Skeletal muscle tissue (tissue), 3 donors: ENCODE measurements at regions not wholly inside any gene's neighbourhood (a gene's known extent, or its start where the extent isn't known, plus 50 kb on each side); places are given as distances from the start of the nearest gene placed in this dataset.

Experiments used
- H3K27ac ChIP-seq: one replicate; pipeline ENCODE4 v1.7.0; 2013; ENCODE audit warnings: mild to moderate bottlenecking, low read depth, low read length, inconsistent platforms
- H3K27me3 ChIP-seq, 3 donors: one replicate each; pipeline ENCODE4 v1.7.0; 2013; ENCODE audit warnings: low read length in 3 of 3; ENCODE audit not compliant: control insufficient read depth in 3 of 3, insufficient read depth in 3 of 3
- H3K36me3 ChIP-seq, 3 donors: one replicate each; pipeline ENCODE4 v1.7.0; 2013; ENCODE audit warnings: low read length in 3 of 3; ENCODE audit not compliant: control insufficient read depth in 3 of 3, insufficient read depth in 3 of 3
- H3K4me1 ChIP-seq, 3 donors: one replicate each; pipeline ENCODE4 v1.7.0; 2013; ENCODE audit warnings: low read length in 3 of 3, mild to moderate bottlenecking in 3 of 3; ENCODE audit not compliant: control insufficient read depth in 3 of 3, insufficient read depth in 3 of 3
- H3K4me3 ChIP-seq, 3 donors: one replicate each; pipeline ENCODE4 v1.7.0; 2013; ENCODE audit warnings: low read length in 3 of 3
- H3K9ac ChIP-seq, 3 donors: one replicate each; pipeline ENCODE4 v1.7.0; 2013; ENCODE audit warnings: low read length in 3 of 3, mild to moderate bottlenecking in 3 of 3, moderate library complexity in 2 of 3, low read depth in 1 of 3
- H3K9me3 ChIP-seq, 3 donors: one replicate each; pipeline ENCODE4 v1.7.0; 2013; ENCODE audit warnings: low read length in 3 of 3; ENCODE audit not compliant: control insufficient read depth in 3 of 3
- donor health status: Osteomylitis.

- no peaks in the 10 kb centered on the region for H3K36me3 ChIP-seq
- no peak overlapping the region for H3K9ac ChIP-seq
- peaks cover 3 to 5% (median 5%) of the 10 kb centered on the region in 3 donors for H3K9me3 ChIP-seq
- H3K27me3 ChIP-seq, result no peaks in the 10 kb centered on the region
- no peak overlapping the region for H3K27ac ChIP-seq
- no peak overlapping the region for H3K4me3 ChIP-seq
- H3K4me1 ChIP-seq, result no peaks in the 10 kb centered on the region
Measured at GRCh38 chr6:106767271-106767670, 137.9 kb downstream of the QRSL1 start.

DNA sequence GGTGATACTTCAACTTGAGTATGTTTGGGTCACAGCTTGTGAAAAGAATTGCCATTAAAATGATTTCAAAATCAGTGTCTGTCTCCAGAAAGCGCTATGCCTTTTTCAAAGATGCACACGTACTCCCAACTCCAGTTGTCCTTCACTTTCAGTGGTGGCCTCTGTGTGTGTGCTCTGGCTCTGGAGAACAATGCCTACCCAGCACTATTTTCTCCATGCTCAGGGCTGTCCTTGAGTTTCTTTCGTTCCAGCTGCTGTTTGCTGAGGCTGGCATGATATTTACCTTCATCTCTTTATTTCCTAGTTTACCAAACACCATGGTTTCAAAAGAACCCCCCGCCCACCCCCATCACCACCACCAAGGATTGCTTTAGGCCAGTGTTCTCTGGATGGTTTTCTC, 136.8 kb downstream of the QRSL1 start:
- Histone ChIP-seq H3K27ac (no peak overlapping the region), H3K9ac (no peak overlapping the region), H3K9me3 (peaks cover 3 to 5% (median 5%) of the 10 kb centered on the region in 3 donors), H3K27me3 (no peaks in the 10 kb centered on the region), H3K36me3 (no peaks in the 10 kb centered on the region), H3K4me1 (no peaks in the 10 kb centered on the region), H3K4me3 (no peak overlapping the region)

DNA sequence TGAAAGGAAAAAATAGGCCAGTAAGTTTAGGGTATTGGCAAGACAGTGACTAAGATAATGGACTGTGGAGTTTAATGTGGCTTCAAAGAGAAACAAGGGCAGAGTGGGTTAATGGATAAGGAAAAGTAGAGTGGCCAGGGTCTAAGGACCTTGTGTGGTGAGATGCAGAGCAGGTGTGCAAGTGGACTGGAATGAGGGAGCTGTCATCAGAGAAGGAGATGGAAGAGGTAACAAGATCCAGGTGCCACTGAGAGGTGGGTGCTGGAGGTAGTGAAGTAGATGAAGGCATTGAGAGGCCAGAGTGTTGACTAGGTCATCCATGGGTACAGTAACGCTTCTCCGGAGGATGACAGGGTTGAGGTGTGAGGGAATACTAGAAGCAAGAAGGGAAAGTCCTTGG, 136.1 kb downstream of the QRSL1 start:
- Histone ChIP-seq H3K36me3 (no peaks in the 10 kb centered on the region), H3K27ac (no peak overlapping the region), H3K27me3 (no peaks in the 10 kb centered on the region), H3K4me3 (no peak overlapping the region), H3K9ac (no peak overlapping the region), H3K9me3 (peaks cover 2 to 5% (median 3%) of the 10 kb centered on the region in 3 donors), H3K4me1 (no peaks in the 10 kb centered on the region)

DNA sequence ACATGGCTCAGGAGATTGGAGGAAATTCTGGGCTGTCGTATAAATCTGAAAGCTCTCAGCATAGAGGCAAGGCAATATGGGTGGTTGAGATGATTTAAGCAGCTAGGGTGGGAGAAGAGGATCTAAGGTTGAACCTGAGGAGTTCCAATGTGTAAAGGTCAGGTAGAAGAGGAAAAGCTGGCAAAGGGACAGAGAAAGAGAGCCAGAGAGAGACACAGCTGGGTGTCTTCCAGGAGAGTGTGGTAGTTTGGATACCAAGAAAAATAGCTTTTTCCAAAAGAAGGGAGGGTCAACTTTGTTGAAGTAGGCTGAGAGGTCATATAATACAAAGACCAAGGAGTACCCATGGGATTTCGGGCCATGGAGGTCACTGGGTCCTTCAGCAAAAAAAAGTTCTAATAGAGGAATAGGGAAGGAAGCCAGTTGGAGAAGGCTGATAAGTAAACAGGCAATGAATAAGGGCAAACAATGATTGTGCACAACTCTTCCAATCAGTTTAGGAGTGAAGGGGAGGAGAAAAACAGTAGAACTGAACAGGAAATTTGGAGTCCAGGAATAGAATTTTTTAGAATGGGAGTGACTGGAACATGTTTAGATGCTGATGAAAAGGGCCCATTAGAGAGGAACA, 135.1 kb downstream of the QRSL1 start:
- H3K27ac ChIP-seq, result no peak overlapping the region
- no peak overlapping the region for H3K9ac ChIP-seq
- no peak overlapping the region for H3K4me3 ChIP-seq
- no peaks in the 10 kb centered on the region for H3K36me3 ChIP-seq
- no peaks in the 10 kb centered on the region for H3K27me3 ChIP-seq
- H3K9me3 ChIP-seq, result peaks cover 0 to 3% (median 0%) of the 10 kb centered on the region in 3 donors
- H3K4me1 ChIP-seq, result no peaks in the 10 kb centered on the region

DNA sequence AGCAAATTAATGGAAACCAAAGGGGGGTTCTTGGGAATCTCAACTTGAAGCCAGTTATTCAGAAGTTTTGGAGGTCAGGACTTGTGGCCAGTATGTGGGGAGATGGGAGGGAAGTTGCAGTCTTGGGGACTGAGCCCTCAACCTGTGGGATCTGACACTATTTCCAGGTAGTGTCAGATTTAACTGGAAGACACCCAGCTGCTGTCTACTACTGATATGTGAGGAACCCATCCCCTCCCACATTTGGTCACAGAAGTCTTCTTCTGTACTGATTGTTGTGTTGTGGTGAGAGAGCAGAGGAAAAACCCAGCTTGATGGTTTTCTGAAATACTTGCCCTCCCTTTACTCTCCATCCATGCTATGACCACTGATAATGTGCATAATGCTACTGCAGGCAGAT, 134.0 kb downstream of the QRSL1 start:
- Histone ChIP-seq H3K9me3 (peaks cover 0 to 3% (median 0%) of the 10 kb centered on the region in 3 donors), H3K4me1 (no peaks in the 10 kb centered on the region), H3K27ac (no peak overlapping the region), H3K9ac (no peak overlapping the region), H3K27me3 (no peaks in the 10 kb centered on the region), H3K4me3 (no peak overlapping the region), H3K36me3 (no peaks in the 10 kb centered on the region)

DNA sequence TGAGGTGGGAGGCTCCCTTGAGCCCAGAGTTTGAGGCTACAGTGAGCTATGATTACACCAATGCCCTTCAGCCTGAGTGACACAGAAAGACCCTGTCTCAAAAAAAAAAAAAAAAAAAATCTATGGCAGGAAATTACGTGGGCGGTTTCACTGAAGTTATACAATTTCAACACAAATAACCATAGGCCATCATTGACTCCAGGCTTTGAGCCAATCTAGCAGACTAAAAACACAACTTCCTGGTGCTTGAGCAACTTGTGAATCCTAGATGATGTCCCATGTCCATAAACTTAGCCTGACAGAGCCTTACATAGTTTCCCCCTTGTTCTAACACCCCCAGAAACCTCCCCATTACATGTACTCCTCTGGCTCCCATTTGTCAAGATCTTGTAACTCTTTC, 131.8 kb downstream of the QRSL1 start:
- H3K9me3 ChIP-seq, result peaks cover 0 to 3% (median 0%) of the 10 kb centered on the region in 3 donors
- H3K27ac ChIP-seq, result no peak overlapping the region
- H3K27me3 ChIP-seq, result no peaks in the 10 kb centered on the region
- no peak overlapping the region for H3K4me3 ChIP-seq
- no peaks in the 10 kb centered on the region for H3K36me3 ChIP-seq
- H3K4me1 ChIP-seq, result no peaks in the 10 kb centered on the region
- no peak overlapping the region for H3K9ac ChIP-seq

GRCh38 chr6:106759112-106759511, 129.7 kb downstream of the QRSL1 start:
- Histone ChIP-seq H3K4me1 (no peaks in the 10 kb centered on the region), H3K9me3 (no peaks in the 10 kb centered on the region), H3K27me3 (no peaks in the 10 kb centered on the region), H3K9ac (no peak overlapping the region), H3K4me3 (no peak overlapping the region), H3K36me3 (no peaks in the 10 kb centered on the region), H3K27ac (no peak overlapping the region)

GRCh38 chr6:106757722-106758467, 128.5 kb downstream of the QRSL1 start:
- Histone ChIP-seq H3K27ac (no peak overlapping the region), H3K9me3 (no peaks in the 10 kb centered on the region), H3K36me3 (no peaks in the 10 kb centered on the region), H3K9ac (no peak overlapping the region), H3K4me1 (no peaks in the 10 kb centered on the region), H3K4me3 (no peak overlapping the region), H3K27me3 (no peaks in the 10 kb centered on the region)

- H3K27ac ChIP-seq, result no peak overlapping the region
Measured at GRCh38 chr6:106757267-106757666, 127.9 kb downstream of the QRSL1 start.

GRCh38 chr6:106754215-106754614, 124.8 kb downstream of the QRSL1 start:
- no peak overlapping the region for H3K27ac ChIP-seq
- no peaks in the 10 kb centered on the region for H3K9me3 ChIP-seq
- no peaks in the 10 kb centered on the region for H3K27me3 ChIP-seq
- no peaks in the 10 kb centered on the region for H3K36me3 ChIP-seq
- no peak overlapping the region for H3K9ac ChIP-seq
- H3K4me3 ChIP-seq, result no peak overlapping the region
- H3K4me1 ChIP-seq, result peaks cover 0 to 4% (median 4%) of the 10 kb centered on the region in 3 donors

More at GRCh38 chr6:106757267-106757666, 127.9 kb downstream of the QRSL1 start:
- no peak overlapping the region for H3K4me3 ChIP-seq
- H3K9ac ChIP-seq, result no peak overlapping the region
- no peaks in the 10 kb centered on the region for H3K36me3 ChIP-seq
- no peaks in the 10 kb centered on the region for H3K9me3 ChIP-seq
- no peaks in the 10 kb centered on the region for H3K27me3 ChIP-seq
- no peaks in the 10 kb centered on the region for H3K4me1 ChIP-seq
